Neutrophil (primary cell): ENCODE measurements at regions not wholly inside any gene's neighbourhood (a gene's known extent, or its start where the extent isn't known, plus 50 kb on each side); places are given as distances from the start of the nearest gene placed in this dataset.

Experiments
- H3K27ac ChIP-seq: fragments of 200-600 bp; sonication (generic); 2 replicates; pipeline ENCODE4 v1.5.1; 2016; ENCODE audit warnings: mild to moderate bottlenecking, moderate library complexity
- H3K27me3 ChIP-seq: fragments of 200-600 bp; sonication (generic); 2 replicates; pipeline ENCODE4 v1.6.0; 2016; ENCODE audit warnings: mild to moderate bottlenecking
- H3K36me3 ChIP-seq: fragments of 200-600 bp; sonication (generic); 2 replicates; pipeline ENCODE4 v1.5.1; 2017
- H3K4me1 ChIP-seq, 2 experiments: fragments of 200-600 bp in 1 of 2; sonication (generic) in 1 of 2; 1 replicate in 1 of 2; 2 replicates in 1 of 2; pipeline versions ENCODE4 v1.5.1 to v1.6.1; 2013 to 2016; ENCODE audit warnings: low read depth in 1 of 2, low read length in 1 of 2, mild to moderate bottlenecking in 1 of 2, moderate library complexity in 1 of 2; ENCODE audit not compliant: control insufficient read depth in 1 of 2, insufficient read depth in 1 of 2
- H3K4me3 ChIP-seq, 2 experiments: fragments of 200-600 bp in 1 of 2; sonication (generic) in 1 of 2; 1 replicate in 1 of 2; 2 replicates in 1 of 2; pipeline ENCODE4 v1.5.1; 2013 to 2016; ENCODE audit warnings: low read depth in 1 of 2, low read length in 1 of 2, mild to moderate bottlenecking in 1 of 2, moderate library complexity in 1 of 2
- H3K9me3 ChIP-seq: fragments of 200-600 bp; sonication (generic); 2 replicates; pipeline ENCODE4 v1.5.1; 2016
- TF ChIP-seq, protein P1 (sequence below): fragments of 200-600 bp; sonication (generic); IDR thresholded peaks from 2 replicates; pipeline ENCODE4 v1.5.1; 2016; ENCODE audit warnings: antibody characterized with exemption

- H3K36me3 ChIP-seq: no peaks in the 10 kb centered on the region
- no peak overlapping the region for H3K27ac ChIP-seq
- H3K27me3 ChIP-seq: no peaks in the 10 kb centered on the region
- H3K4me3 ChIP-seq: no peak overlapping the region
- no peaks in the 10 kb centered on the region for H3K9me3 ChIP-seq
- TF ChIP-seq, protein P1, sequence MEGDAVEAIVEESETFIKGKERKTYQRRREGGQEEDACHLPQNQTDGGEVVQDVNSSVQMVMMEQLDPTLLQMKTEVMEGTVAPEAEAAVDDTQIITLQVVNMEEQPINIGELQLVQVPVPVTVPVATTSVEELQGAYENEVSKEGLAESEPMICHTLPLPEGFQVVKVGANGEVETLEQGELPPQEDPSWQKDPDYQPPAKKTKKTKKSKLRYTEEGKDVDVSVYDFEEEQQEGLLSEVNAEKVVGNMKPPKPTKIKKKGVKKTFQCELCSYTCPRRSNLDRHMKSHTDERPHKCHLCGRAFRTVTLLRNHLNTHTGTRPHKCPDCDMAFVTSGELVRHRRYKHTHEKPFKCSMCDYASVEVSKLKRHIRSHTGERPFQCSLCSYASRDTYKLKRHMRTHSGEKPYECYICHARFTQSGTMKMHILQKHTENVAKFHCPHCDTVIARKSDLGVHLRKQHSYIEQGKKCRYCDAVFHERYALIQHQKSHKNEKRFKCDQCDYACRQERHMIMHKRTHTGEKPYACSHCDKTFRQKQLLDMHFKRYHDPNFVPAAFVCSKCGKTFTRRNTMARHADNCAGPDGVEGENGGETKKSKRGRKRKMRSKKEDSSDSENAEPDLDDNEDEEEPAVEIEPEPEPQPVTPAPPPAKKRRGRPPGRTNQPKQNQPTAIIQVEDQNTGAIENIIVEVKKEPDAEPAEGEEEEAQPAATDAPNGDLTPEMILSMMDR: no peak
- H3K4me1 ChIP-seq: peaks cover 2% of the 10 kb centered on the region in 2 experiments
These were observed 168.9 kb downstream of the RHOU start for GRCh38 chr1:228904222-228904621.

- H3K4me1 ChIP-seq: no peaks in the 10 kb centered on the region
- no peak overlapping the region for H3K27ac ChIP-seq
- no peak overlapping the region for H3K4me3 ChIP-seq
- TF ChIP-seq, protein P1: no peak
- H3K9me3 ChIP-seq: no peaks in the 10 kb centered on the region
- no peaks in the 10 kb centered on the region for H3K36me3 ChIP-seq
- no peaks in the 10 kb centered on the region for H3K27me3 ChIP-seq
These were observed 170.4 kb downstream of the RHOU start for GRCh38 chr1:228905701-228906101.

DNA sequence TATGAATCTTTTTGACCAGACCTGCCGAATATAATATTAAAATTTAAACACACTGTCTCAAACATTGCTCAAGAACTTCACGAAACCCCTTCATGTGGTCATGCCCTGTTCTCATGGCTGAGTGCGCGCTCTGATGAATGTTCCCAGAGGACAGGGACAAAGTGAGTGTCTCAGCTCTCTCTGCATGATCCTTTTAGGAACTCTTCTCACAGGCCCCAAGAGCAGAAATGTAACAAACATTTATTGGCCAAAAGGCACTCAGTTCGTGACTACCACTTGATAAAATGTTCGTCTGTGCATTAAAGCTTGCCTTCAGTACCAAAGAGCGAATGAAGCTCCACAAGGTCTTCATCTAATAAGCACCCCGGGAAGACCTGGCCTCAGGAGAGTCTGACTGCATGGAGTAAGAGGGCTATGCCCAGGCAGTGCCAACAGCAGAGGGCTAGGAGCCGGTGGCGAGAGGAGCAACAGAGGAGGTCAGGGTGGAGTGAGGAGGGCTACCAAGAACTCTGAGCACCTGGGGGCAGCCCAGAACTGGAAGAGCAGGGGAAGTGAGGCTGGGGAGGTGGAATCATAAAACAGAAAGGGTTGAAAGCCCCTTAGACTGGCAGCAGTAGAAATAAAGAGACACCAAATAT lies 171.1 kb downstream of the RHOU start:
- Histone ChIP-seq H3K27me3 (no peaks in the 10 kb centered on the region), H3K4me1 (no peaks in the 10 kb centered on the region), H3K9me3 (no peaks in the 10 kb centered on the region), H3K27ac (no peak overlapping the region), H3K4me3 (no peak overlapping the region), H3K36me3 (no peaks in the 10 kb centered on the region)
- TF ChIP-seq, protein P1: no peak

- no peak overlapping the region for H3K27ac ChIP-seq
- H3K36me3 ChIP-seq: no peaks in the 10 kb centered on the region
- TF ChIP-seq, protein P1: no peak
- H3K27me3 ChIP-seq: no peaks in the 10 kb centered on the region
- no peaks in the 10 kb centered on the region for H3K9me3 ChIP-seq
- peaks cover 12 to 14% of the 10 kb centered on the region in 2 experiments for H3K4me1 ChIP-seq
- no peak overlapping the region for H3K4me3 ChIP-seq
These were observed 176.2 kb downstream of the RHOU start for GRCh38 chr1:228911225-228912210.

DNA sequence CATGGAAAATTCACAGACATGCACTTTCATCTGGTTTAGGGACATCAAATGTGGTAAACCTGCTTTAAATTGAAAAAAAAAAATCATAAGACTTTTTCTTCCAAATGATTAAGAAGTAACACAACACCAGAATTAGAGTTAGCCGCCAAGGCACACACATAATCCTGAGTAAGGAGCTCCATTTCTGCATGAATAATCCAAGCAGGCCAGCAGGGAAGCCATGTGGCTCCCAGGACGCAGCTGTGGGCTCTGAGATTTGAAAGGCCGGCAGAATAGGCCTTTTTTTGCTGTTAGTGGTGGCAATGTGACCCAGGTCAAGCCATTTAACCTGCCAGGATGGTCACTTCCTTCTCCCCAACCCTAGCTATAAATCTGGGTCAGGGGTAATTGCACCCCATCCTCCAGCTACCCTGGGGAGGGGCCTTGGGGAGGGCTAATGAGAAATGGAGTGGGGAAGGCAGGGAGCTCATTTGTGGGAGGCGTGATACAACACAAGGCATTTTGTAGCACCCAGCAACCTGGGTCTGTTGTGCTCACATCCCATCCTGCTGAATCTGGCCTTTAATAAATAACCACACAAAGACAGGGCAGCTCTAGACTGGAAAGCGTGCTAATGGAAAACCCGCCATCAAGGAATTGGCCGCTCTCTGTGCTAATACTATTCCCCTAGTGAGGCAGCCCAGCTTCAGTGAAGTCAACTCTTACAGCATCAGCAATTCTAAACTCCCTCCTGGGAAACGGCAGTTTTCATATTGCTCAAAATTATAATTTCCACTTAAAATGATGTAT lies 178.5 kb downstream of the RHOU start:
- Histone ChIP-seq H3K9me3 (no peaks in the 10 kb centered on the region), H3K36me3 (peaks cover 4% of the 10 kb centered on the region), H3K27ac (no peak overlapping the region), H3K4me1 (peaks cover 12 to 14% of the 10 kb centered on the region in 2 experiments), H3K27me3 (no peaks in the 10 kb centered on the region), H3K4me3 (no peak overlapping the region)
- TF ChIP-seq, protein P1: no peak
